ENCODE measurements at regions not wholly inside any gene's neighbourhood (a gene's known extent, or its start where the extent isn't known, plus 50 kb on each side); places are given as distances from the start of the nearest gene placed in this dataset.
"Not testable (repeated sequence)": the region's sequence is repeated elsewhere in the genome, so short reads cannot be mapped to it uniquely, and the experiment has no call there.

DNA sequence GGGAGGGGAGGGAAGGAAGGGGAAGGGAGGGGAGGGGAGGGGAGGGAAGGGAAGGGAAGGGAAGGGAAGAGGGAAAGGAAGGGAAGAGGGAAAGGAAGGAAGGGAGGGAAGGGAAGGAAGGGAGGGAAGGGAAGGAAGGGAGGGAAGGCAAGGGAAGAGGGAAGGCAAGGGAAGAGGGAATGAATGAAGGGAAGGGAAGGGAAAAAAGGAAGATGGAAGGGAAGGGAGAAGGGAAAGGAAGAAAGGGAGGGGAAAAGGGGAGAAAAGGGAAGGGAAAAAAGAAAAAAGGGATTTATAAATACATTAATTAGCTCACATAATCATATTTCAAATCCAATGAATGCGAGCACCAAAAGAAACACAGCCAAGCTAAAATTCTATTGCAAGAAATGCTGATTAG lies 202.9 kb upstream of the LRRTM4 start:
- no peak for DNase-seq

DNA sequence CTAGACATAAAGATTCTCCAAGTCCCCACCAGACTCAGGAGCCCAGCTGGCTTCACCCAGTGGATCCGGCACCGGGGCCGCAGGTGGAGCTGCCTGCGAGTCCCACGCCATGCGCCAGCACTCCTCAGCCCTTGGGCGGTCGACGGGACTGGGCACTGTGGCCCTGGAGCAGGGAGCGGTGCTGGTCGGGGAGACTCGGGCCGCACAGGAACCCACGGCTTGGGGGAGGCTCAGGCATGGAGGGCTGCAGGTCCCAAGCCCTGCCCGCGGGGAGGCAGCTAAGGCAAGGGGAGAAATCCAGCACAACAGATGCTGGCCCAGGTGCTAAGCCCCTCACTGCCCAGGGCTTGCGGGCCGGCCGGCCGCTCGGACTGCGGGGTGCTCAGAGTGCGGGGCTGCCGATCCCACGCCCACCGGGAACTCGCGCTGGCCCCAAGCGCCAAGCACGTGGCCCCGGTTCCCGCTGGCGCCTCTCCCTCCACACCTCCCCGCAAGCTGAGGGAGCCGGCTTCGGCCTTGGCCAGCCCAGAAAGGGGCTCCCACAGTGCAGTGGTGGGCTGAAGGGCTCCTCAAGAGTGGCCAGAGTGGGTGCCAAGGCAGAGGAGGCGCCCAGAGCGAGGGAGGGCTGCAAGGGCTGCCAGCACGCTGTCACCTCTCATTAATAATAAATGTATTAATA lies 212.6 kb upstream of the LRRTM4 start:
- not testable (repeated sequence) for DNase-seq

DNA sequence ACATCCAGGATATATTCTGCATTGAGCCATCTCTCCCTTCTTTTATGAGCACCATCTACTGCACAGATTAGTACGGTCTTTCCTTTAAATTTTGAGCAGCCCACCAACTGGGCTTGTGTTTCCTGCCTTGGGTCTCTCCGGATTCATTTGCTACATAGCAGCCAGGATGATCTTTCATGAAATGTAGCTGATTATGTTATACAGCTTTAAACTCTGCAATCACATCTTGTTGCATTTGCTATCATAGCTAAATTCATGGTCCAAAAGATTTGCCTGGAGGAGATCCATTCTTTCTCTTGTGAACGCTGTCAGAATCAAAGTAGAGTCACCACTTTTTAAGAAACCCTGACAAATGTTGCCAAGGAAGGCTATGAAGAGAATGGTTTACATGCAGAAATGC lies 215.1 kb upstream of the LRRTM4 start:
- no peak for DNase-seq

DNA sequence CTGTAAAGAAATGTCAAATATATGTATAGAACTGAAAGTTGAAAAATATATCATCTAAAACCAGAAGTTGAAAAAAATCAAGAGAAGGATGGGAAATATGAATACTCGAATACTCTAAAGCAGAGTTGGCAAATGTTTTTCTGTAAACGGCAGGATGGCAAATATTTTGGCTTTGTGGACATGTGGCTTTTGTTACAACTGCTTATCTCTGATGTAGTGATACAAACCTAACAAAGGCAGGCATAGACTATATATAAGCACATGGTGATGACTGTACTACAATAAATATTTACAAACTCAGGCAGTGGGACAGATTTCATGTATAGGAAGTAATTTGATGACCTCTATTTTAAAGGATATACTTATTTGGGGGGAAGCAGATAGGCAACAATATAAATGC lies 224.6 kb upstream of the LRRTM4 start:
- DNase-seq = peak in 1 of 3 experiments; percentile 12

DNA sequence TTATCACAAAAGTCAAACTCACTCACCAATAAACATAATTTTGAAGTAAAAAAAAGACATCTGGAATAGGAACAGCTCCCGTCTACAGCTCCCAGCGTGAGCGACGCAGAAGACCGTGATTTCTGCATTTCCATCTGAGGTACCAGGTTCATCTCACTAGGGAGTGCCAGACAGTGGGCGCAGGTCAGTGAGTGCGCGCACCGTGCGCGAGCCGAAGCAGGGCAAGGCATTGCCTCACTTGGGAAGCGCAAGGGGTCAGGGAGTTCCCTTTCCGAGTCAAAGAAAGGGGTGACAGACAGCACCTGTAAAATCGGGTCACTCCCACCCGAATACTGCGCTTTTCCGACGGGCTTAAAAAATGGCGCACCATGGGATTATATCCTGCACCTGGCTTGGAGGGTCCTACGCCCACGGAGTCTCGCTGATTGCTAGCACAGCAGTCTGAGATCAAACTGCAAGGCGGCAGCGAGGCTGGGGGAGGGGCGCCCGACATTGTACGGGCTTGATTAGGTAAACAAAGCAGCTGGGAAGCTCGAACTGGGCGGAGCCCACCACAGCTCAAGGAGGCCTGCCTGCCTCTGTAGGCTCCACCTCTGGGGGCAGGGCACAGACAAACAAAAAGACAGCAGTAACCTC lies 231.7 kb upstream of the LRRTM4 start:
- DNase-seq = peak in 2 of 3 experiments; percentile 77 to 86

DNA sequence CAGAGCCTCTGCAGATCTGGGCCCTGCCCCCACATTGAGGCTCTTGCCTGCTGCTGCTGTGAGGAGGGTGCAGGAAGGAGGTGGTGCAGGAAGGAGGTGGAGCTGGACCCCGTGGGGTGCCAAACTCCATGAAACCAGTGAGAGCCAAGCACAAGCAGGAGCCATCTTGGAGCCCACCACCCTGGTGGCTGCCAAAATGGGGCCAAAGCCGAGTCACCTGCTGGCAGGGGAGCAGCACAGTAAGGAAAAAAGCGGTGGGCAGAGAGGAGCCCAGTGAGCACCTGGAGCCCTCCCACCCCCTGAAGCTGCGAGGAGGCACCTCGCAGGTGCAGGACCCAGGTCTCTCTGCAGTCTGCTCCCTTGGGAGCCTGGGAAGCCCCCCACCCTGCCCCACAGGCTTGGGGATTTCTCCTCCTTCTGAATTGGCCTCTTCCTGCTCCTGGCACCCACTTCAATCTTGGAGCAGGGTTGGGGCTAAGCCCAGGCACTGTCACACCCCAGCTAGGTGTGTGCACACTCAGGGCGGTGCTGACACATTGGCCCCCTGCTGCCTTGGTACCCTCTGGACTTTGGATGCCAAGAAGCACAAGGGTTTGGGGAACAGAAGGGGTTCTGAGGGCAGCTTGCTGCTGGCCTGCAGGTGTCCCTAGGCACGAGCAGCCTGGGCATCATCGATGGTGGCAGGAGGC lies 245.4 kb upstream of the LRRTM4 start:
- no peak for DNase-seq

DNA sequence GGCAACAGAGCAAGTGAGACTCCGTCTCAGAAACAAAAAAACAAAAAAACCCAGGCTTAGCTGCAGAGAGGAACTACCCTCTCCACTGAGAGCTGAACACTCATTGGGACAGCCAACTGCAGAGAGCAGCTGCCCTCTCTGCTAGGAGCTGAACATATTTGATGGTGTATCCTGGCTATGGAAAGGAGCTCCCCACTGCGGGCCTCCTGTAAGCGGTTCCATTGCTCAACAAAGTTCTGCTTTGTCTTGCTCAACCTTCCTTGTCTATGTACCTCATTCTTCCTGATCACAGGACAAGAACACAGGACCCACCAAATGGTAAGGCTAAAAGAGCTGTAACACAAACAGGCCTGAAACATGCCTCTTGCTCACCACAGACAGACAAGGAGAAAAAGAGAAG lies 246.3 kb upstream of the LRRTM4 start:
- DNase-seq = no peak

DNA sequence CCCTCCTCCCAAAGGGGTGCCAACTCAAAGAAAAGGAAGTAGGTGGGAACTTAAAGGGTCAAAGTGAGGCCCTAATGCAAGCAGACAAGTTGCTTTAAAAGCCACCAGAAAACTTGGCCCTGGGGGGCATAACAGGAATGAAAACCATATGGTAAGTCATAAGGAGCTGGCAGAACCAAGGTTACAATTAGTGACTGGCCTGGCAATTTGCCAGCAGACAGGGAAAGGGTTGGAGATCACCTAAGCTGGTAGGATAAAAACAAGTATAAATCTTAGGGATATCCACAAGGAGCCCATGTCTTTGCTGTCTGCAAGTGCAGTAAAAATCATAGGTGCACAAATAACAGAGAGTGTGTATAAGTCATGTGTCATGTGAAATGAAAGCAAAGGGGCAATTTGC lies 256.7 kb upstream of the LRRTM4 start:
- peak in 1 of 3 experiments; percentile 48 for DNase-seq

DNA sequence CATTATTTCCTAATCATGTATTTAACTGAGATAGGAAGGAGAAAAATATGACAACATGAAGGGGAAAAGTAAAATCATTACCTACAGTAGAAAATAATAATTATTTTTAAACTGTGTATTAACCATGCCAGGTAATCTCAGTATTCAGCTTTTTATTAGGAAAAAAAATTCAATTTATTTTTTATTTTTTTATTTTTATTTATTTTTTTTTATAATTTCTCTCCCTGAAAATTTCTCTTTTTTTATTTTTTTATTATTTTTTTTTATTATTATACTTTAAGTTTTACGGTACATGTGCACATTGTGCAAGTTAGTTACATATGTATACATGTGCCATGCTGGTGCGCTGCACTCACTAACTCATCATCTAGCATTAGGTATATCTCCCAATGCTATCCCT lies 271.3 kb upstream of the LRRTM4 start:
- DNase-seq = not testable (repeated sequence)

DNA sequence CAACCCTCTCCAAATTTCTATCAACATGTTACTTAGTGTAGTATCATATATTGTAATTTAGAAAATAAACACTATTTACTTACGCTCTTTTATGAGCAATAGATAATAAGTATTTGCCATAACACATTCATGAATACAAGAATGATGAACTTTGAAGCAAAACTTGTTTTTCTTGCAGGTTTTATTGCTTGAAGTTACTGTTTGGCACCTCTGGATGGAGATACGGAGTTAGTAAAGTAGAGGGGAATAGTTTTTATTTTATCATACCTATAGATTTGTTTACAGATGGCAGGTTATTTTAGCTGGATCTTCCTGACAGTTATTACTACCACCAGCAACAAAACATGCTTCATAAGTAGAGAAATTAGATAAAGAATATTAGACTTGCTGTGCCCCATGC lies 274.2 kb upstream of the LRRTM4 start:
- no peak for DNase-seq

DNA sequence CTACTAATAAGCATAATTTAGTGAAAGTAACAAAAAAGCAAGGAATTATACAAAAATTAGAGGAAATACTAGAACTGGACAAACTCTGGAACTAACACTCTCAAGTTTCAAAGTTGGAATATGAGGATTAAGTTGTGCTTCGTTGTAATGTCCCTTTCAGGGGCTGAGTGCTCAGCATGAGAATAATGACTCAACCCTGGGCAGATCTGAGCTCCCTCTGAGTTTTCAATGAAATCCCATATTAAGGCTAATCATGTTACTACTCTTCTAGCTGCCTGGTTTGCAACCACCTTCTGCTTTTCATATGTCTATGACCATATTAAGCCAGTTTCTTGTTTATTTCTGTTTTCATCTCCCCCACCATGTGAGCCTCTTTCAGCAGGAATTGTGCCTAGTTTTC lies 274.9 kb upstream of the LRRTM4 start:
- DNase-seq = no peak

DNA sequence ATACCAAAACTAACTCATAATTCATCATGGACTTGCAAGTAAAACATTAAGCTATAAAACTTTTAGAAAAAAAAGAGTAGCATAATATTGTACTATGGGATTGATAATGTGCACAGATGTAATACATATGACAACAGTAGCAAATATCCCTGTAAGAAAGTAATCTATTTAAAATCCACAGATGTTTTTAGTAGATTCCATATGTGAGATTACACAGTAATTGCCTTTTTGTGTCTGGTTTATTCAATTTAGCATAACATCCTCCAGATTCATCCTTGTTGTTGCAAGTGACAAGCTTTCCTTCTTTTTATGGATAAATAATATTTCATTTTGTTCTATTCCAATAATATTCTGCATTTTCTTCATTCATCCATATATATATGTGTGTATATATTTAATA lies 278.2 kb upstream of the LRRTM4 start:
- DNase-seq = no peak

DNA sequence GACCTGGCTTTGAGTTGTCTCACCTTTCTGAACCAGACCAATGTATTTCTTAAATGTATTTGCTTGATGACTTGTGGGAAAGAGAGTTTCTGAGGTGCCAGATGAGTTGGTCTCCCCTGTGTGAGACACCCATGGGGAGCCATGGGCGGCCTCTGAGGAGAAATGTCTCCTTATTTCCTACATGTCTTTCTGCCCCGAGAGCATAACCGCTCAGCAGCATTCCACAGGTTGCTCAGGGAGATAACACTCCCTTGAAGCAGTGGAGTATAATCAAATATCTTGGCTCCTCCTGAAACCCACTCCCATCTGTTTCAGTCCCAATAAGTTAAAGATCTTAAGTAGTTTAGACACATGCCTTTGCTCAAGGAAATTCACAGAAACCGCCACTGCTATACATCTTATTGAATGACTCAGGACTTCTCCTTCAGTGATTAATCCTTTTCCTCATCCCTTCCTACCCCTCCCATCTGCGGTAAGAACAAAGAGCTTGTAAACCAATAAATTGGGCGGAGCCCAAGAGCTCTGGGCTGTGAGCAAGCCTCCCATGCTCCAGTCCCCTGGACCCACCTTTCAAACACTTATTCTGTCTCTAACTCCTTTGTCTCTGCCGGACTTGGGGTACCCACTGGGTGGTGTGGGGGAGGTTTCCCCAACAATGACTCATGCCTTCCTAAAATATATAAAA lies 285.5 kb upstream of the LRRTM4 start:
- DNase-seq = no peak

DNA sequence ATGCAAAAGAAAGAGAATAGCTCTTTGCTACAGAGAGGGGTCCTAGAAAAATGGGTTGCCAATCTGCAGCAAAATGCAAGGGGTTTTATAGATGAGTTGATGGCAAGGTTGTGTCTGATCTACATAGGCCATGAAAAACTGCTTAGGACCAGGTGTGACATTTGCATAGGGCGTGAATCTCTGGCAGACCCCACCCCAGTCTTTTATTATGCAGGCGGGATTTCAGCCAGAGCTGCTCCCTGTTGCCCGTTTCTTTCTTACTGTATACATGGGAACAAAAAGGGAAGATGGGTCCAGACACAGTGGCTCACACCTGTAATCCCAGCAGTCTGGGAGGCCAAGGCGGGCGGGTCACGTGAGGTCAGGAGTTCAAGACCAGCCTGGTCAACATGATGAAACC lies 286.4 kb upstream of the LRRTM4 start:
- no peak for DNase-seq

DNA sequence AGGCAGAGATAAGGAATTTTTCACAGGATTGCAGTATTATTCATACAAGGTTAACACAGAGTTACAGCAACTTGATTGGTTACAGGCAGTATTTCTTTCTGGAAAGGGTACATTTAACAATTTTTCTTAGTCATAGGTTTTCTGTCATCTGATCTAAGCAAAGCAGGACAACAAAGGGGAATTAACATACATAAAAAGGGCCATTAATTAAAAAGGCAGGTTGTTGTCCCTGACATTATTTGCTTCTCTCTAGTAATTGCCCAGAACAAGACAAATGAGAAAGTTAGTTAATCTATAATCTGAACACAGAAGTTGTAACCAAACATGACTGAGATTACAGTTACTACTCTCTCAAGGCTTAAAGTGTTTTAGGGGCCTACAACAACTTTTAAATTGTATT lies 291.4 kb upstream of the LRRTM4 start:
- DNase-seq = no peak

DNA sequence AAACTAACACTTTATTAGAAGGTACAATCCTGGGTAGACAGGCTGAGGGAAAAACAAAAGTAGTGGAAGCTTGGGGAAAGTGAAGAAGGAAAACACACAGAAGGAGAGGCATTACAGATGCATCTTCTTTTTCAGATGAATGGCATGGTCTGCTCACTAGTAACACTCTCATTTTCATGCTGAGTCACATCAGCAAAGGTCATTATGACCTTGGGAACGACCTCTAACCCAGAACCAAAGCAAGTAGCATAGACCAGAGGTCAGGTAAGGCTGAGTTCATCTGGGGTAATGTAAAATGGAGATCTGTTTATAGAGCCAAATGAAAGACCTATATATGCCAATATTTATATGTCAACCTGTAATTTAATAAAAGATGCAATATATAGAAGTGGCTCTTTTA lies 294.4 kb upstream of the LRRTM4 start:
- no peak for DNase-seq

DNA sequence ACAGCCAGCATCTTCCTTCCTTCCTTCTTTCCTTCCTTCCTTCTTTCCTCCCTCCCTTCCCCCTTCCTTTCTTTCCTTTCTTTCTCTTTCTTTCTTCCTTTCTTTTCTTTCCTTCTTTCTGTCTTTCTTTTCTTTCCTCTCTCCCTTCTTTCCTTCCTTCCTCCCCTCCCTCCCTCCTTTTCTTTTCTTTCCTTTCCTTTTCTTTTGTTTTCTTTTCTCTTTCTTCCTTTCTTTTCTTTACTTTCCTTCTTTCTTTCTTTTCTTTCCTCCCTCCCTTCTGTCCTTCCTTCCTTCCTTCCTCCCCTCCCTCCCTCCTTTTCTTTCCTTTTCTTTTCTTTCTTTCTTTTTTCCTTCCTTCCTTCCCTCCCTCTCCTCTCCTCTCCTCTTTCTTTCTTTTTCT lies 296.0 kb upstream of the LRRTM4 start:
- no peak for DNase-seq

DNA sequence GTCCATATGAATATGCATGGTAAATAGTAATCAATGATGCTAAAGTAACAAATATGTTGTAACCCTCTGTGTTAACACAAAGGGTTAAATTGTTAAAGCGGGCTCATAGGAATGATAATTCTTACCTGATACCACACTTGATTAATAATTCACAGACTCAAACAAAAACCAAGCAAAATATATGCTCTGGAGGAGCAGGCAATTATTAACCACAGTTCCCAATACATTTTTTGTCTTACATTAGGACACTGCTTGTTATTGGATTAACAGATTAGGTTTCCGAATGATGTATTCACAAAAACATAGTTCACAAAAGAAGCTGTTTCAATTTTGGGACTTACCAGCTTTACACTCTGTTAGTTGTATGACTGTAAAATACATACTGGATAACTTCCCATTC lies 300.9 kb upstream of the LRRTM4 start:
- no peak for DNase-seq

DNA sequence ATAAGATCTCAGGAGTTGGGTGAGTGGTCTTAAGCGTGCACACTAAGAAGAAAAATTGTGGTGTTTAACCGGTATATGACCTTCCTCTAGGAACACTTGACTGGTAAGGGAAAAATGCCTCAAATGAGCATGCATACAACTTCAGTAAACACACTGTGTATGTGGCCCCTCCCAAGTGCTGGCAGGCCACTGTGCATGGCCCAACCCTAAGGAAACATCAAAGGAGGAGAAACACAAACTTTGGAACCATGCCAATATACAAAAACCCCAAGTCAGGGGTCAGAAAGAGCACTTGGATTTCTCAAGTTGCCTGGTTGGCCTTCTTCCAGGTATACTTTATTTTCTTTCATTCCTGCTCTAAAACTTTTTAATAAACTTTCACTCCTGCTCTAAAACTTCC lies 308.9 kb upstream of the LRRTM4 start:
- DNase-seq = no peak

DNA sequence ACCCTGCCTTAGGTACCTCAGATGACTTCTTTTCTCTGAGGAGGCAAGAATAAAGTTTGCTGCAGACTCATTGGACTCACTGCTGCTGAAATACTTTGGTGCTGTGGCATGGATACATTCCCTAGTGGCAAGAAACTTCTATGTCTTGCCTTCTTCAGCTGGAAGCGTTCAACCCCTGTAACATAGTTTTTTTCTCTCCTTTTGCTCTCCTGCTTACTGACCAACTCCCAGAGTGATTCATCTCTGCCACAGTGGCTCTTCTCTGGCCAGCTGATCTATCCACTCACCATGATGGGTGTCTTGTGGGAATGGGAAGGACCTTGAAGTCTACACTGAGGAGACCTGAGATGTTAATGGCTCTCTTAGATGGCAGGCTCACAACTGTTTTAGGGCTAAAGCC lies 309.3 kb upstream of the LRRTM4 start:
- DNase-seq = no peak

DNA sequence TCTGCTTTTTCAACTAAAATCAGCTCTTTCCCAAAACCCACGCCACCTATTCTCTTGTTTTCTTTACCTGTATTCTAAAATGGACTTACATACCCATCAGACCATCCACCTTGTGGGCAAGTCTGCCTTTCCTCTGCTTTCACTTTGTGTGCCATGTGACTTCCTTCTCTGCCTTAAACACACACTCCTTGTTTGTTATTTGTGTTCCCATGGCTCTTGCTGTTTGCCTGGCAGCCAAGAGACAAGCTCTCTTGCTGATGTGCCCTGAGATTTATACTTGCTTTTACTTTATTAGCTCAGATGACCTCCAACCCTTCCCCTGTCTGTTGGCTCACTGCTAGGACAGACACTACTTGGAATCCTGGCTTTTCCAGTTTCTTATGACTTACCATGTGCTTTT lies 309.7 kb upstream of the LRRTM4 start:
- DNase-seq = no peak

DNA sequence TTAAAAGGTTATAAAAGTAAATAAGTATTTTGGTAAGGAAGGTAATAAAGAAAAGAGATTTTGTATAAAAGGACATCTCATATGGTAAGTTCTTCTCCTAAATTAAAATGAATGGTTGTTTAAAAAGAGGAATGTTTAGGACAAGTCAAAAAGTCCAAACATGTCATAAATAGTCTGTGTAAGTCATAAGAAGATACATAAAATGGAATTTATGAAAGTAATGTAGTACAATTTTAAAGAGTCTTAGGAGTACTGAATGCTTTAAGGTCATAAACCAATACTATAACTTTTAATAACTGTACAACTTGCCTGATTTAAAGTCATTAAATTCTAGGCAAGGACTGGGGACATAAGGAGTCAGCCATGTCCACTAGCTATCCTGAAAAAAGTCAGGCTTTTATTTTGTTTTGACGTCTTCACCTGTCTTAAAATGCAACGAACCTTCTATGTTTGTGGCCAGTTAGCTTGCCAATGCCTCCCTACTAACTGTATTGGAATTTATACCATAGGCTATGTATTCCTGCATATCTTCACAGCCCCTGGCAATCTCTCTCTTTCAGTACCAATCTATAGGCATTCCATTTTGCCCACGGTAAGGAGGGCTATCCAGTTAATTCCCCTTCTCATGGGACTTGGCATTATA lies 312.3 kb upstream of the LRRTM4 start:
- DNase-seq = no peak

DNA sequence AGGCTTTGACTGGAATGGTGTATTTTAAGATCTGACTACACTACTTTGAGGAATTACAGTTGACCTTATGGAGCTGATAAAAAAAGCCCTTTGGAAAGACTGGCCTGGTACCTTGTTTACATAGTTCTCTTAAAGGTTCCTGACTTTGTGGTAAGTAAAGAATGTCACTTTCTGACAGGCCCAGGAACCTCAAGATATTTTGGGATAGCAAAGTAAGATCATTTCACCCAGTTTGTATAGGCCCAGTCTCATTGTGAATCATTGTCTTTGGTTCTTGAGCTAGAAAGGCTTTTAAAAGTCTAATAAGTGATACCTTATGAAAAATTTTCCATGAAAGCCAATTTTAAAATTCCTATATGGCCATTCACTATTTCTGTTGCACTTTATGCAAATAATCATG lies 316.3 kb upstream of the LRRTM4 start:
- DNase-seq = no peak

All from NCI-H1417 (cell line).